Activated CD8-positive, alpha-beta memory T cell treated with anti-CD3 and anti-CD28 coated beads for 36 hours (primary cell): ENCODE measurements at regions not wholly inside any gene's neighbourhood (a gene's known extent, or its start where the extent isn't known, plus 50 kb on each side); places are given as distances from the start of the nearest gene placed in this dataset.

Experiments
- CTCF ChIA-PET: fragments of 350-600 bp; sonication (Branson Sonifier 250); formaldehyde crosslinking; loops from one replicate; lab custom pipeline; 2021; ENCODE audit warnings: antibody characterized with exemption; lab: Charles Lee
- POLR2A ChIA-PET: fragments of 350-600 bp; sonication (Branson Sonifier 250); formaldehyde crosslinking; loops from one replicate; lab custom pipeline; 2021; ENCODE audit warnings: antibody characterized with exemption; lab: Charles Lee

- CTCF ChIA-PET = interaction anchor here (0.9 to 1.6 kb wide), 2 partner anchors 57 to 401 kb away, joined by 3 read pairs; no protein-coding TSS in a partner anchor
- POLR2A ChIA-PET = no interaction called here
Observed at GRCh38 chr2:30310371-30310770, 79.0 kb downstream of the LBH start.

GRCh38 chr2:30310955-30311354, 79.6 kb downstream of the LBH start:
- POLR2A ChIA-PET = no interaction called here
- CTCF ChIA-PET = interaction anchor here (0.9 to 1.6 kb wide), 2 partner anchors 57 to 401 kb away, joined by 3 read pairs; no protein-coding TSS in a partner anchor

- POLR2A ChIA-PET = no interaction called here
- CTCF ChIA-PET = interaction anchor here (1.6 kb wide), 1 partner anchor 400 kb away, joined by 3 read pairs; no protein-coding TSS in a partner anchor
Observed at GRCh38 chr2:30311711-30312110, 80.4 kb downstream of the LBH start.

- ChIA-PET CTCF (no interaction called here), POLR2A (no interaction called here)
Observed at GRCh38 chr2:30312916-30313315, 81.6 kb downstream of the LBH start.

- ChIA-PET CTCF (interaction anchor here (0.7 kb wide), 1 partner anchor 18 kb away, joined by 3 read pairs; no protein-coding TSS in a partner anchor), POLR2A (no interaction called here)
Observed at GRCh38 chr2:30314981-30315380, 83.6 kb downstream of the LBH start.

GRCh38 chr2:30315391-30316063, 84.2 kb downstream of the LBH start:
- POLR2A ChIA-PET = no interaction called here
- CTCF ChIA-PET = no interaction called here

- ChIA-PET POLR2A (no interaction called here), CTCF (no interaction called here)
Observed at GRCh38 chr2:30316408-30316807, 85.1 kb downstream of the LBH start.

- ChIA-PET POLR2A (no interaction called here), CTCF (no interaction called here)
Observed at GRCh38 chr2:30318987-30319782, 87.9 kb downstream of the LBH start.

GRCh38 chr2:30321466-30321865, 90.1 kb downstream of the LBH start:
- CTCF ChIA-PET = no interaction called here
- POLR2A ChIA-PET = no interaction called here

GRCh38 chr2:30323499-30323898, 92.2 kb downstream of the LBH start:
- ChIA-PET POLR2A (no interaction called here), CTCF (interaction anchor here (0.9 to 1.5 kb wide), 3 partner anchors 11 to 388 kb away, joined by 3 to 5 read pairs (median 3); no protein-coding TSS in a partner anchor)

GRCh38 chr2:30324245-30324908, 93.0 kb downstream of the LBH start:
- ChIA-PET POLR2A (no interaction called here), CTCF (interaction anchor here (0.9 to 1.5 kb wide), 3 partner anchors 10 to 387 kb away, joined by 3 to 5 read pairs (median 3); no protein-coding TSS in a partner anchor)

GRCh38 chr2:30325600-30326328, 94.4 kb downstream of the LBH start:
- POLR2A ChIA-PET = no interaction called here
- CTCF ChIA-PET = no interaction called here

GRCh38 chr2:30326497-30326896, 95.2 kb downstream of the LBH start:
- CTCF ChIA-PET = no interaction called here

GRCh38 chr2:30331038-30331437, 99.7 kb downstream of the LBH start:
- ChIA-PET CTCF (no interaction called here), POLR2A (no interaction called here)

More at GRCh38 chr2:30326497-30326896, 95.2 kb downstream of the LBH start:
- POLR2A ChIA-PET = no interaction called here

- CTCF ChIA-PET = no interaction called here
- POLR2A ChIA-PET = no interaction called here
Observed at GRCh38 chr2:30331869-30332268, 100.5 kb downstream of the LBH start.

- POLR2A ChIA-PET = interaction anchor here (1.0 kb wide), 1 partner anchor 100 kb away, joined by 6 read pairs; no protein-coding TSS in a partner anchor
- CTCF ChIA-PET = interaction anchor here (0.6 to 2.0 kb wide), 3 partner anchors 14 to 100 kb away, joined by 3 to 6 read pairs (median 3); no protein-coding TSS in a partner anchor
Observed at GRCh38 chr2:30332791-30333453, 101.6 kb downstream of the LBH start.

GRCh38 chr2:30334762-30335363, 103.5 kb downstream of the LBH start:
- ChIA-PET POLR2A (no interaction called here), CTCF (interaction anchor here (0.6 to 2.3 kb wide), 10 partner anchors 11 to 376 kb away, joined by 3 to 12 read pairs (median 4); no protein-coding TSS in a partner anchor)

- ChIA-PET POLR2A (no interaction called here), CTCF (interaction anchor here (1.2 to 2.3 kb wide), 2 partner anchors 12 to 68 kb away, joined by 3 to 10 read pairs; no protein-coding TSS in a partner anchor)
Observed at GRCh38 chr2:30336084-30336483, 104.8 kb downstream of the LBH start.
